ENCODE measurements at regions not wholly inside any gene's neighbourhood (a gene's known extent, or its start where the extent isn't known, plus 50 kb on each side); places are given as distances from the start of the nearest gene placed in this dataset.

GRCh38 chr5:155954701-155955445 is 372.1 kb upstream of the SGCD start:
- Histone ChIP-seq H2AFZ (ENCODE audit: low read depth, low read length) (no peak overlapping the region), H3K9me1 (ENCODE audit: control insufficient read depth, insufficient read depth, low read length) (no peaks in the 10 kb centered on the region), H3K27me3 (ENCODE audit: control insufficient read depth in 2 of 2, insufficient read depth in 2 of 2, low read length in 2 of 2) (no peaks in the 10 kb centered on the region), H3K9me3 (replicated peaks; ENCODE audit: control insufficient read depth, insufficient read depth, low read depth, low read length) (no peaks in the 10 kb centered on the region), H3K27ac (ENCODE audit: extremely low read depth, low read depth, low read length) (no peak overlapping the region), H3K4me2 (ENCODE audit: insufficient read depth, low read length) (no peak overlapping the region), H3K79me2 (ENCODE audit: control insufficient read depth, insufficient read depth, low read length) (no peaks in the 10 kb centered on the region), H3K4me1 (replicated peaks in 1 of 2; ENCODE audit: control insufficient read depth in 2 of 2, insufficient read depth in 2 of 2, low read length in 2 of 2) (no peaks in the 10 kb centered on the region), H3K4me3 (no peak overlapping the region), H3K9ac (ENCODE audit: insufficient read depth in 1 of 2, low read depth in 2 of 2, low read length in 2 of 2) (no peak overlapping the region), H3K36me3 (ENCODE audit: control insufficient read depth, insufficient read depth, low read length) (no peaks in the 10 kb centered on the region), H4K20me1 (replicated peaks; ENCODE audit: control insufficient read depth, insufficient read depth, low read length) (no peaks in the 10 kb centered on the region)
- CTCF ChIA-PET (ENCODE audit: low intra/inter-chr PET ratio) = no interaction called here
- ATAC-seq (no peak), DNase-seq (ENCODE audit: extremely low read depth in 1 of 4, low spot score in 3 of 4) (no peak), FAIRE-seq (no peak)
- intact Hi-C loops (cut with micrococcal nuclease) = no loop called here
- TF ChIP-seq ZNF316 (IDR thresholded peaks at IDR 0.05) = no peak
- TF ChIP-seq NKRF (IDR thresholded peaks at IDR 0.05; ENCODE audit: borderline replicate concordance) = no peak
- TF ChIP-seq ZNF143 (CRISPR knock-in tag; IDR thresholded peaks at IDR 0.05) = no peak
- no peak for TF ChIP-seq CBX8 (IDR thresholded peaks at IDR 0.05; ENCODE audit: borderline replicate concordance, extremely low read depth, low read depth, low read length, poor library complexity, severe bottlenecking)
- TF ChIP-seq HDAC1 (IDR thresholded peaks at IDR 0.05) = no peak
- no peak for TF ChIP-seq HDAC3 (IDR thresholded peaks at IDR 0.05; ENCODE audit: borderline replicate concordance, partially characterized antibody)
- TF ChIP-seq, protein P1, sequence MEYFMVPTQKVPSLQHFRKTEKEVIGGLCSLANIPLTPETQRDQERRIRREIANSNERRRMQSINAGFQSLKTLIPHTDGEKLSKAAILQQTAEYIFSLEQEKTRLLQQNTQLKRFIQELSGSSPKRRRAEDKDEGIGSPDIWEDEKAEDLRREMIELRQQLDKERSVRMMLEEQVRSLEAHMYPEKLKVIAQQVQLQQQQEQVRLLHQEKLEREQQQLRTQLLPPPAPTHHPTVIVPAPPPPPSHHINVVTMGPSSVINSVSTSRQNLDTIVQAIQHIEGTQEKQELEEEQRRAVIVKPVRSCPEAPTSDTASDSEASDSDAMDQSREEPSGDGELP (CRISPR knock-in tag; IDR thresholded peaks at IDR 0.05; ENCODE audit: borderline replicate concordance) = no peak
- no peak for TF ChIP-seq ZNF696 (CRISPR knock-in tag; conservative IDR thresholded peaks at IDR 0.05)
- TF ChIP-seq CSDE1 (IDR thresholded peaks at IDR 0.05) = no peak
- TF ChIP-seq ATF7 (IDR thresholded peaks at IDR 0.05) = no peak
- no peak for TF ChIP-seq THRB (CRISPR knock-in tag; conservative IDR thresholded peaks at IDR 0.05)
- no TSS peak for BruUV-seq (replicated peaks)
- WGBS (ENCODE audit: insufficient coverage, low coverage, missing lambda C conversion rate) = 2% methylated on average over 6 of the region's 6 CpGs
- in situ Hi-C loops (cut with MboI) = no loop called here
- POLR2A ChIA-PET = no interaction called here
